Hepatocyte (in vitro differentiated cells): ENCODE measurements at regions not wholly inside any gene's neighbourhood (a gene's known extent, or its start where the extent isn't known, plus 50 kb on each side); places are given as distances from the start of the nearest gene placed in this dataset.

Experiments used
- DNase-seq: peaks from one replicate; pipeline ENCODE4 v3.0.0-alpha.2; 2016; ENCODE audit warnings: low spot score
- H2AFZ ChIP-seq: fragments of 200-600 bp; sonication (generic); 2 replicates; pipeline ENCODE4 v1.6.0; 2016; ENCODE audit warnings: antibody characterized with exemption, mild to moderate bottlenecking
- H3K27ac ChIP-seq: fragments of 200-600 bp; sonication (generic); 2 replicates; pipeline ENCODE4 v1.5.1; 2016; ENCODE audit warnings: mild to moderate bottlenecking
- H3K27me3 ChIP-seq: fragments of 200-600 bp; sonication (generic); 2 replicates; pipeline ENCODE4 v1.6.1; 2016
- H3K36me3 ChIP-seq: fragments of 200-600 bp; sonication (generic); replicated peaks from 2 replicates; pipeline ENCODE4 v1.5.1; 2016; ENCODE audit warnings: low read depth; ENCODE audit not compliant: insufficient read depth
- H3K4me1 ChIP-seq: fragments of 200-600 bp; sonication (generic); 2 replicates; pipeline ENCODE4 v1.5.1; 2016; ENCODE audit warnings: mild to moderate bottlenecking, moderate library complexity; ENCODE audit not compliant: insufficient read depth
- H3K4me2 ChIP-seq: fragments of 200-600 bp; sonication (generic); 2 replicates; pipeline ENCODE4 v1.6.0; 2016
- H3K4me3 ChIP-seq: fragments of 200-600 bp; sonication (generic); 2 replicates; pipeline ENCODE4 v1.5.1; 2016; ENCODE audit warnings: mild to moderate bottlenecking
- H3K79me2 ChIP-seq: fragments of 200-600 bp; sonication (generic); 2 replicates; pipeline ENCODE4 v1.6.0; 2017; ENCODE audit warnings: mild to moderate bottlenecking
- H3K9me2 ChIP-seq: fragments of 200-600 bp; sonication (generic); replicated peaks from 2 replicates; pipeline ENCODE4 v1.6.0; 2017; ENCODE audit warnings: mild to moderate bottlenecking; ENCODE audit not compliant: insufficient read depth
- H3K9me3 ChIP-seq: fragments of 200-600 bp; sonication (generic); 2 replicates; pipeline ENCODE4 v1.5.1; 2016; ENCODE audit warnings: low read depth, mild to moderate bottlenecking
- H4K20me1 ChIP-seq: fragments of 200-600 bp; sonication (generic); 2 replicates; pipeline ENCODE4 v1.6.0; 2016; ENCODE audit warnings: mild to moderate bottlenecking; ENCODE audit not compliant: insufficient read depth, poor library complexity, severe bottlenecking
- CTCF ChIP-seq: fragments of 200-600 bp; sonication (generic); IDR thresholded peaks from 2 replicates; pipeline ENCODE4 v1.5.1; 2016; ENCODE audit warnings: antibody characterized with exemption, mild to moderate bottlenecking; ENCODE audit not compliant: poor library complexity
- EZH2 ChIP-seq: fragments of 200-600 bp; sonication (generic); IDR thresholded peaks from 2 replicates; pipeline ENCODE4 v1.6.1; 2016; ENCODE audit warnings: antibody characterized with exemption, mild to moderate bottlenecking, borderline replicate concordance
- EZH2phosphoT487 ChIP-seq: fragments of 200-600 bp; sonication (generic); IDR thresholded peaks from one replicate; pipeline ENCODE4 v1.6.1; 2018; ENCODE audit warnings: antibody characterized with exemption, mild to moderate bottlenecking, low read depth, moderate library complexity; ENCODE audit not compliant: unreplicated experiment, severe bottlenecking
- WGBS: methylation state at CpG from one replicate; pipeline ENCODE4 v1.1.6; 2016; ENCODE audit warnings: low lambda C conversion rate; ENCODE audit errors: missing lambda C conversion rate; 5-methylcytosine and 5-hydroxymethylcytosine counted together

GRCh38 chr4:11009281-11009680 lies 324.7 kb upstream of the CLNK start:
- Histone ChIP-seq H3K9me3 (no peaks in the 10 kb centered on the region), H3K27ac (no peak overlapping the region), H3K4me2 (no peak overlapping the region), H3K9me2 (no peaks in the 10 kb centered on the region), H3K4me1 (no peaks in the 10 kb centered on the region), H3K4me3 (no peak overlapping the region), H3K36me3 (no peaks in the 10 kb centered on the region), H3K27me3 (no peaks in the 10 kb centered on the region), H4K20me1 (no peaks in the 10 kb centered on the region), H2AFZ (no peak overlapping the region), H3K79me2 (no peaks in the 10 kb centered on the region)
- DNase-seq = no peak
- TF ChIP-seq CTCF (no peak), EZH2phosphoT487 (no peak), EZH2 (no peak)
- 76% methylated on average over 1 of the region's 1 CpG for WGBS

DNA sequence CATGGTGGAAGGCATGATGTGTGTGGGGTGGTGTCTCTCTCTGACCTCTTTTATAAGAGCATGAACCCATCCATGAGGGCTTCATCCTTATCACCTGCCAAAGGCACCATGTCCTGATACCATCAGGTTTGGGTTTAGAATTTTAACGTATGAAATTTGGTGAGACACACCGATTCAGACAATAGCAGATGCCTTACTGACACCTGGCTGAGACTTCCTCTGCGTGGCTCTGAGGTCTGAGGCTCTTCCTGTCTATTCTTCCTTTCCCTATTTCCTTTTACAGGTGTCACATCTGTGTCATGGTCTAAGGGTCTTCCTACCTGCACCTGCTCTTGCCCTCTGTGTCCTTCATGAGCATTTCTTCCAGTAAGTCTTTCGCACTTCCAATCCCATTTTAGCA lies 320.7 kb upstream of the CLNK start:
- 96% methylated on average over 4 of the region's 4 CpGs for WGBS

DNA sequence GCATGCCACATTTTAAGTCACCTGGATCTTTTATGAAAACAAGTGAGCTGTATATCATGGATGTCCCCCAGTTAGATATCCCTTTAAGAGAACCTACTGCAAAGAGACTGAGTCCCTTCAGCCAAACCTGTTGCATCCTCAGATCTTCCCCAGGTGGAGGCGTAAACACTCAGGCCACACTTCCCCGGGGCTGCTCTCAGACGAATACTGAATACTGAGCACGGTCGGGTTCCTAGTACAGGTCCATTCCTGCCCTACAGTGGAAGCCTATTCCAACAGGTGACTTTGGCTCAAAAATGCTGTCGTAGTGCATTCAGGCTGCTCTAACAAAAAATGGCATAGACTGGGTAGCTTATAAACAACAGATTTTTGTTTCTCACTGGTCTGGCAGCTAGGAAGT lies 320.2 kb upstream of the CLNK start:
- H4K20me1 ChIP-seq = no peaks in the 10 kb centered on the region
- H3K36me3 ChIP-seq = no peaks in the 10 kb centered on the region
- DNase-seq = no peak
- H3K4me3 ChIP-seq = no peak overlapping the region
- H3K27ac ChIP-seq = no peak overlapping the region
- H3K27me3 ChIP-seq = no peaks in the 10 kb centered on the region
- no peaks in the 10 kb centered on the region for H3K4me1 ChIP-seq
- WGBS = 88% methylated on average over 6 of the region's 6 CpGs
- TF ChIP-seq EZH2phosphoT487 (no peak), EZH2 (no peak), CTCF (no peak)
- H3K9me3 ChIP-seq = no peaks in the 10 kb centered on the region
- H2AFZ ChIP-seq = no peak overlapping the region
- H3K9me2 ChIP-seq = no peaks in the 10 kb centered on the region
- no peaks in the 10 kb centered on the region for H3K79me2 ChIP-seq
- no peak overlapping the region for H3K4me2 ChIP-seq

More for the DNA sequence above, 320.7 kb upstream of the CLNK start:
- H3K4me1 ChIP-seq = no peaks in the 10 kb centered on the region
- H3K4me3 ChIP-seq = no peak overlapping the region
- no peak for DNase-seq
- no peaks in the 10 kb centered on the region for H3K27me3 ChIP-seq
- H3K9me3 ChIP-seq = no peaks in the 10 kb centered on the region
- H3K79me2 ChIP-seq = no peaks in the 10 kb centered on the region
- H4K20me1 ChIP-seq = no peaks in the 10 kb centered on the region
- no peak overlapping the region for H3K27ac ChIP-seq
- no peaks in the 10 kb centered on the region for H3K36me3 ChIP-seq
- no peaks in the 10 kb centered on the region for H3K9me2 ChIP-seq
- H3K4me2 ChIP-seq = no peak overlapping the region
- TF ChIP-seq CTCF (no peak), EZH2 (no peak)
- no peak overlapping the region for H2AFZ ChIP-seq

DNA sequence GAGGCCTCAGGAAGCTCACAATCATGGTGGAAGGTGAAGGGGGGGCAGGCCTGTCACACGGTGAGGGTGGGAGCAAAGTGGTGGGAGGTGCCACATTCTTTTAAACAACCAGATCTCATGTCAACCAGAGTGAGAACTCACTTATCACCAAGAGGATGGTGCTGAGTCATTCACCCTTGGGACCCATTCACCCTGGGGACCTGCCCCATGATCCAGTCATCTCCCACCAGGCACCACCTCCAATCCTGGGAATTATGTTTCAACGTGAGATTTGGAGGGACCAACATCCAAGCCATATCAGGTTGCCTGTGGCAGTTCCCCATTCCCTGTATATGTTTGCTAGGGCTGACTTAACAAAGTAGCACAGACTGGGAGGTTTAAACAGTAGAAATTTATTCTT lies 318.4 kb upstream of the CLNK start:
- Histone ChIP-seq H3K9me3 (no peaks in the 10 kb centered on the region), H3K4me3 (no peak overlapping the region), H3K4me1 (peaks cover 6% of the 10 kb centered on the region), H3K9me2 (no peaks in the 10 kb centered on the region), H3K27ac (no peak overlapping the region), H3K36me3 (no peaks in the 10 kb centered on the region), H3K4me2 (no peak overlapping the region), H4K20me1 (no peaks in the 10 kb centered on the region), H3K79me2 (no peaks in the 10 kb centered on the region), H2AFZ (no peak overlapping the region), H3K27me3 (no peaks in the 10 kb centered on the region)
- 94% methylated on average over 2 of the region's 2 CpGs for WGBS
- DNase-seq = no peak
- TF ChIP-seq CTCF (no peak), EZH2 (no peak), EZH2phosphoT487 (no peak)
